ENCODE measurements at regions not wholly inside any gene's neighbourhood (a gene's known extent, or its start where the extent isn't known, plus 50 kb on each side); places are given as distances from the start of the nearest gene placed in this dataset.
"Not testable (repeated sequence)": the region's sequence is repeated elsewhere in the genome, so short reads cannot be mapped to it uniquely, and the experiment has no call there.

- DNase-seq (ENCODE audit: low spot score): no peak
Measured at GRCh38 chr5:130955041-130955440, 210.0 kb downstream of the HINT1 start.

- DNase-seq (ENCODE audit: low spot score): no peak
Measured at GRCh38 chr5:130954336-130954735, 210.7 kb downstream of the HINT1 start.

DNA sequence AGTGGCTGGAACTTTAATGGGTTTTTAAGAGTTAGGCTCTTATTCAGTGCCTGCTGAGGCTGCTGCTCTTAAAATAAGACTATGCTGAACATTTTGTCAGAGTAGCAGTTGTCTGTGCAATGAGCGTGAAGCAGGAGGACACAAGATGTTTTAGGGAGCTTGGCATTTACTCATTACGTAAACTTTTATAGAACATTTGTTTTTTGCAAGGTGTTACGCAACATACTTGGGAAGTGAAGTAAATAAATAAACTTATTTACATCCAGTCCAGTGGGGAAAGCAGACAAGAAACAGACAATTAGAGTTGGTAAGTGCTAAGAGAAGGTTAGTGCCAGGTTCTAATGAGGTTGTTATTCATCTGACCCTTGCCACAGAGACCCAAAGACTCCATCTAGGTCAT is 226.0 kb downstream of the HINT1 start:
- DNase-seq (ENCODE audit: low spot score): no peak

GRCh38 chr5:130937046-130937445 is 228.0 kb downstream of the HINT1 start:
- no peak for DNase-seq (ENCODE audit: low spot score)

GRCh38 chr5:130923543-130924124 is 241.4 kb downstream of the HINT1 start:
- DNase-seq (ENCODE audit: low spot score): no peak

DNA sequence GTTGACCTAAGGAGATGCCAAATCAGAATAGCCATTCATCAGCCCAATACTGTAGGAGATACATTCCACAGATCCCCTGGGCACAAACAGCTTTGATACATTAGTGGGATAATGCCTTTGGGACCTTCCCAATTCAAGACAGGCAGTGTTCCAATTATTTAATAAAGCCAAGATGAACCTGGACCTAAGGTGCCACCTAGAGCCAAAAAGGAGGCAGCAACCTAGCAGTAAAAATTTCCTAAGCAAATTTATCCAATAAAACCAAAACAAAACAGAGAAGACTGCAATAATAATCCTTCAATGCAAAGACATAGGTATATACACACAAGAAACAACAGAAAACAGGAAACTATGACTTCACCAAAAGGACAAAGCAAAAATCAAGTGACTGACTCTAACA is 253.0 kb downstream of the HINT1 start:
- no peak for DNase-seq (ENCODE audit: low spot score)

- DNase-seq (ENCODE audit: low spot score): no peak
Measured at GRCh38 chr5:130908186-130908585, 256.9 kb downstream of the HINT1 start.

DNA sequence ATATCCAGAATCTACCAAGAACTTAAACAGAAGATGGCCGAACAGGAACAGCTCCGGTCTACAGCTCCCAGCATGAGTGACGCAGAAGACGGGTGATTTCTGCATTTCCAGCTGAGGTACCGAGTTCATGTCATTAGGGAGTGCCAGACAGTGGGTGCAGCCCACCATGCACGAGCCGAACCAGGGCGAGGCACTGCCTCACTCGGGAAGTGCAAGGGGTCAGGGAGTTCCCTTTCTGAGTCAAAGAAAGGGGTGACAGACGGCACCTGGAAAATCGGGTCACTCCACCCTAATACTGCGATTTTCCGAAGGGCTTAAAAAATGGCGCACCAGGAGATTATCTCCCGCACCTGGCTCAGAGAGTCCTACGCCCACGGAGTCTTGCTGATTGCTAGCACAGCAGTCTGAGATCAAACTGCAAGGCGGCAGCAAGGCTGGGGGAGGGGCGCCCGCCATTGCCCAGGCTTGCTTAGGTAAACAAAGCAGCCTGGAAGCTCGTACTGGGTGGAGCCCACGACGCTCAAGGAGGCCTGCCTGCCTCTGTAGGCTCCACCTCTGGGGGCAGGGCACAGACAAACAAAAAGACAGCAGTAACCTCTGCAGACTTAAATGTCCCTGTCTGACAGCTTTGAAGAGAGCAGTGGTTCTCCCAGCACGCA is 267.4 kb downstream of the HINT1 start:
- not testable (repeated sequence) for DNase-seq (ENCODE audit: low spot score)

DNA sequence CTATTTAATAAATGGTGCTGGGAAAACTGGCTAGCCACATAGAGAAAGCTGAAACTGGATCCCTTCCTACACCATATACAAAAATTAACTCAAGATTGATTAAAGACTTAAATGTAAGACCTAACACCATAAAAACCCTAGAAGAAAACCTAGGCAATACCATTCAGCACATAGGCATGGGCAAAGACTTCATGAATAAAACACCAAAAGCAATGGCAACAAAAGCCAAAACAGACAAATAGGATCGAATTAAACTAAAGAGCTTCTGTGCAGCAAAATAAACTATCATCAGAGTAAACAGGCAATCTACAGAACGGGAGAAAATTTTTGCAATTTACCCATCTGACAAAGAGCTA is 267.9 kb downstream of the HINT1 start:
- not testable (repeated sequence) for DNase-seq (ENCODE audit: low spot score)

- no peak for DNase-seq (ENCODE audit: low spot score)
Measured at GRCh38 chr5:130896636-130897035, 268.4 kb downstream of the HINT1 start.

- DNase-seq (ENCODE audit: low spot score): no peak
Measured at GRCh38 chr5:130893006-130893405, 272.1 kb downstream of the HINT1 start.

DNA sequence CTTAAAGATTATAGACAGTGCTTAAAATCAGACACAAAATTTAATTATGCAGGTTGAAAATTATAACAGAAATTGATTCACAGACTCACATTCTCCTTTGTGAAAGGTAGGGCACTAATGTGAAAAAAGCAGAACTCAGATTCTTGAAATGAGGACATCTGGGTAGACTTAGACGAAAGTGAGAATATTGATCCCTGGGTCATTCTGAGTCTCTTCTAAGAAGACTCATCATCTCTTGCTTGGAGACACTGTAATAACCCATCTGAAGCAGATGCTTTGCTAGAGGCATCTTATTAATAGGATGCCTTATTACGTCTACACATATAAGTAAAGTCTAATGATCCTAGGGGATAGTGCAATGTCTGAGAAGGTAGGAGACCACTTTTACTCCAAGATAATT is 274.4 kb downstream of the HINT1 start:
- no peak for DNase-seq (ENCODE audit: low spot score)

- no peak for DNase-seq (ENCODE audit: low spot score)
Measured at GRCh38 chr5:130885691-130886090, 279.4 kb downstream of the HINT1 start.

DNA sequence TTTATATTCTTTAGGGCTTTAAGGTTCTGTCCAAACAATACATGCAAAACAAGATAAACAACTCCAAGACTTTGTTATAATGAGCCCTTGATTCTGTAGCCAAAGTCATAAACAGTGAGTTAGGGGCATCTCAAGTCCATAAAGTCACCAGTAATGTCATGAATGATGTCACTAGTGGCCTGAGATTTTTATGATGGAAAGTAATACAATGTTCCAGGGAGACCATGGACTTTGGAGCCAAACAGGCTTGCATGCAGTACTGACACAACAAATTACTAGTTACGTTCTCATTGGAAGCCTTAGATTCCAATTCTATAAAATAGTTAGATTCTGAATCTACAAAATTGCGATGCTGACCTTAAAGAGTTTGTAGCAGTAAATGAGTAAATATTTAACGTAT is 280.0 kb downstream of the HINT1 start:
- no peak for DNase-seq (ENCODE audit: low spot score)

DNA sequence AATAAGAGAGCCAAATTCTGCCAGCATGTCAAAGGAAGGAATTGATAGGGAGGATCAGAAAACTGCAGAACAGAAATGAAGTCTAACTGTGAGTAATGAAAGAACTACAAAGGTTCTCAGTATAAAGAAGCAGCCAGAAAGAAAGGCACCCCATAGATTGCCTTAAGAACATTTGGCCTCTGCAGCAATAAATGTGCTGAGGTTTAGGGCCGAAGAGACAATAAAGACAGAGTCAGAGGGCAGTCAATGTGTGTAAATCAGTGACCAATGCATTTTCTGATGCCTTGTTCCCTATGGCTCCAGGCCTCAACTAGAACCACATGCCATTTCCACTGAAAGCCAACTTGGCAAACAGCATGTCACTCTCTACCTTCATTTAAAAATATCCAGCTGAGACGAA is 281.0 kb downstream of the HINT1 start:
- DNase-seq (ENCODE audit: low spot score): no peak

- DNase-seq (ENCODE audit: low spot score): no peak
Measured at GRCh38 chr5:130875656-130876055, 289.4 kb downstream of the HINT1 start.

DNA sequence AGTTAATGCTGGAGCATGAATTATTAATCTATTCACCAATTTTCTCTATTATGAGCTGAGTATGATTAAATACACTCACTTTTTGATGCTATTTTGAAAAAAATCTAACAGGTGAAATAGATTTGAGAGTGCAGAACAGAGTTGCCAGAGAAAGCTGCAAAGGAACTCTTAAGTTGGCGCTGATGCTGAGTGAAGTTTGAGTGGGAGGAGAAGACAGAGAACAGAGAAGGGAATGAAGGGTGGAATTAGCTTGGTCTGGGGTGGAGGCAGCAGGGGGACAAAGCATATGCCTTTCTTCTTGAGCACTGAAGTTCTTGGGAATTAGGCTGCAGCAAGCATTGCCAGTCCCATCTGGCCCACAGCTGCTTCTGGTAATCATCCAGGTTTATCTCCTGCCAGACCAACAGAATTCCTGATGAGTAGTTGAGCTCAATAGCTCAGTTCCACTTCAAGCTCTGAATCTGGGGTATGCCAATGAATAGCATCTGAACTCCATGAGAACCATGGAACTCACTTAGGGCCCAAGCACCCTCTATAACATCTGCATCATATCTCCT is 290.1 kb downstream of the HINT1 start:
- no peak for DNase-seq (ENCODE audit: low spot score)

GRCh38 chr5:130871346-130872086 is 293.5 kb downstream of the HINT1 start:
- no peak for DNase-seq (ENCODE audit: low spot score)

DNA sequence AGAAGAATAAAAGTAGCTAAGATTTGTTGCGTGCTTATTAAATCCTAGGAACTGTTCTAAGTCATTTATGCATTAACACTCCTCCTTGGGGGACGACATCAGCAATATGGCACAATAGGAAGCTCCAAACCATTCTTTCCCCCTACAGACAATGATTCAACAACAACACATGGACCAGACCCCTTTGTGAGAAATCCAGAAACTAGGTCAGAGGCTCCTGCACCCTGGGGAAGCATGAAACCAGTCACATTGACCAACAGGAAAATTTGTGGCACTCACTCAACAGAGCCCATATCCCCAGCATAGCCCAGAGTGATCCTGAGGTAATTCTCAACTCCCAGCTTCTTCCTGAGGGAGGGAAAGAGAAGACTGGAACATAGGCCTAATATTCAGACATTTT is 294.4 kb downstream of the HINT1 start:
- no peak for DNase-seq (ENCODE audit: low spot score)

- DNase-seq (ENCODE audit: low spot score): no peak
Measured at GRCh38 chr5:130868186-130868840, 296.7 kb downstream of the HINT1 start.

GRCh38 chr5:130845049-130845765 is 319.8 kb downstream of the HINT1 start:
- no peak for DNase-seq (ENCODE audit: low spot score)
